SK-N-SH (cell line): ENCODE measurements at regions not wholly inside any gene's neighbourhood (a gene's known extent, or its start where the extent isn't known, plus 50 kb on each side); places are given as distances from the start of the nearest gene placed in this dataset.

ENCODE experiments used
- ELF1 ChIP-seq: IDR thresholded peaks from 2 replicates; pipeline ENCODE4 v1.4.0; 2012
- JUND ChIP-seq: IDR thresholded peaks from 2 replicates; pipeline ENCODE4 v1.4.0; 2012
- MXI1 ChIP-seq: IDR thresholded peaks from 2 replicates; pipeline ENCODE4 v1.6.1; 2012; ENCODE audit warnings: mild to moderate bottlenecking, low read depth, low read length, improper control_type of control experiment
- POLR2AphosphoS5 ChIP-seq: IDR thresholded peaks from 2 replicates; pipeline ENCODE4 v1.6.1; 2012; ENCODE audit warnings: low read depth, low read length
- TCF12 ChIP-seq: IDR thresholded peaks from 2 replicates; pipeline ENCODE4 v1.4.0; 2012
- TF ChIP-seq, protein P1 (sequence below): fragments of 200-600 bp; sonication (generic); IDR thresholded peaks from 2 replicates; pipeline ENCODE4 v1.6.1; 2017; ENCODE audit warnings: antibody characterized with exemption, mild to moderate bottlenecking, moderate library complexity

DNA sequence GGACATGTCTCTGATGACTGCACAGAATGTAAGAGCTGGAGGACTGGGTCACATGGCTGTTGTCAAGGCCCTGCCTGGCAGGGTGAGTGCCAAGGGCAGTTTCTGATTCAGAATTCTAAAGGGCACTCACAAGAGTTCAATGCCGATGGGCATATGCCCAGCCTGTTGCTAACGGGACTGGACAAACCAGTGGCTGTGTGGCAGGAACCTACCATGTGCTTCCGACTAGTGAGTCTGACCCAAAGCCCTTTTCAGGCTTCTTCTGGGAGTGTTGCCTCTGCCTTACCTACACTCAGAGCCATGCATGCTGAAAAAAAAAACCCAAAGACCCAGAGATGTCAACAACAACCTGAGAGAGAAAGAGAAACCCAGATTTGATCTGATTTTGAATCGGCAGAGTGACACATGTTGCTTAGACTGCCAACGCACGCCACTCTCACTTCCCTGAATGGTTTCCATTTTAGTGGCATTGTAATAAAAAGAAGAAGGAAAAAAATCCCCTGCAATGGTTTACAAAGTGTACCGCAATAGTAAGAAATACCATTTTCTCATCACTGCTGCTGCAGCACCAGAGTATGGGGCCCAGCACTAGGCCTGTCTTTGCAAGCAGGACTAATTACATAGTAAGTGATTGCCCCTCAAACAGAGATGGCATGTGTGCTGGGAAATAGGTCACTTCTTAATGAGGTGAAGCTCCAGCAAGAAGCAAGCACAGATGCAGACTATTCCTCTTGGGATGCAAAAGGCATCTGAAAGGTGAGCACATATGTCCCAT lies 194.3 kb downstream of the PALM2AKAP2 start:
- TF ChIP-seq, protein P1, sequence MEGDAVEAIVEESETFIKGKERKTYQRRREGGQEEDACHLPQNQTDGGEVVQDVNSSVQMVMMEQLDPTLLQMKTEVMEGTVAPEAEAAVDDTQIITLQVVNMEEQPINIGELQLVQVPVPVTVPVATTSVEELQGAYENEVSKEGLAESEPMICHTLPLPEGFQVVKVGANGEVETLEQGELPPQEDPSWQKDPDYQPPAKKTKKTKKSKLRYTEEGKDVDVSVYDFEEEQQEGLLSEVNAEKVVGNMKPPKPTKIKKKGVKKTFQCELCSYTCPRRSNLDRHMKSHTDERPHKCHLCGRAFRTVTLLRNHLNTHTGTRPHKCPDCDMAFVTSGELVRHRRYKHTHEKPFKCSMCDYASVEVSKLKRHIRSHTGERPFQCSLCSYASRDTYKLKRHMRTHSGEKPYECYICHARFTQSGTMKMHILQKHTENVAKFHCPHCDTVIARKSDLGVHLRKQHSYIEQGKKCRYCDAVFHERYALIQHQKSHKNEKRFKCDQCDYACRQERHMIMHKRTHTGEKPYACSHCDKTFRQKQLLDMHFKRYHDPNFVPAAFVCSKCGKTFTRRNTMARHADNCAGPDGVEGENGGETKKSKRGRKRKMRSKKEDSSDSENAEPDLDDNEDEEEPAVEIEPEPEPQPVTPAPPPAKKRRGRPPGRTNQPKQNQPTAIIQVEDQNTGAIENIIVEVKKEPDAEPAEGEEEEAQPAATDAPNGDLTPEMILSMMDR, result no peak
- no peak for TF ChIP-seq ELF1
- TF ChIP-seq MXI1, result no peak
- no peak for TF ChIP-seq POLR2AphosphoS5
- no peak for TF ChIP-seq TCF12
- no peak for TF ChIP-seq JUND
